ENCODE measurements at regions not wholly inside any gene's neighbourhood (a gene's known extent, or its start where the extent isn't known, plus 50 kb on each side); places are given as distances from the start of the nearest gene placed in this dataset.

DNA sequence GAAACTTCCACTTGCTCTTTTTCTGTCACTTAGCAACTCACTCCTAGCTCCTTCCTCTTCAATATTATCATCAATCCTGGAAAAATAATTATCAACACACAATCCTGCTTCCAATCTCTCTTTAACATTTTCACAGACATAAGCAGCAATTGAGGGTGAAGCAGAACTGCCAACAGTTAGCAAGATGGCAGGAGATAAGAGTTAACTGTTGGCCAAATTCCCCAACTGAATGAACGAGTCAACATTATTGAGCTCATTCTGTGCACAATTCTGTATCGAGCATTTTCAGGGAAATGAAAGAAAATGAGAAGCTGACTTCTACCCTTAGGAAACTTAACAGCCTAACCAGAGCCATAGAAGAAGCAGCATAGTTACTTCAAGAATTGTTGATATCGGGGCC is 152.0 kb downstream of the KCNA5 start:
- no peak for DNase-seq (ENCODE audit: low read depth)

GRCh38 chr12:5197131-5197530 is 153.5 kb downstream of the KCNA5 start:
- DNase-seq (ENCODE audit: low read depth): no peak

GRCh38 chr12:5197656-5198055 is 154.0 kb downstream of the KCNA5 start:
- DNase-seq (ENCODE audit: low read depth): no peak

- no peak for DNase-seq (ENCODE audit: low read depth)
These were observed 156.8 kb downstream of the KCNA5 start for GRCh38 chr12:5200278-5201087.

- DNase-seq (ENCODE audit: low read depth): no peak
These were observed 158.0 kb downstream of the KCNA5 start for GRCh38 chr12:5201554-5202218.

DNA sequence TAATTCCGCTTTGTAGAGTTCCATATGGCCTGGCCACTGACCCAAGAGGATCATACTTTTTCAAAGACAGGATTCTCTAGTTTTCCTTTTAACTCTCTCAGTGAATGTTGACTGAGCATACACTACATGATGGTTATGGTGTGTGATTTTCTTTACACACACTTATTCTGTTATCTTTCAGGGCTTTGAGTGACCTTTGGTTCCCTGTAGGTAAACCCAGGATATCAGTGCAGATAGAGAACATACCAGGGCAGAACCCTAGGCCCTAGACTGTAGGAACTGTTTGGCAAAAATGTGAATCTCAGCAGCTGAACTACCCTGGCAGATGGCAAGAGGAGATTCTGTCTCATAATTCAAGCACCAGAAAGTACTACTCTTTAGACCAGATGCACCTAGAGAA is 159.6 kb downstream of the KCNA5 start:
- DNase-seq (ENCODE audit: low read depth): no peak

GRCh38 chr12:5203720-5204119 is 160.0 kb downstream of the KCNA5 start:
- DNase-seq (ENCODE audit: low read depth): no peak

GRCh38 chr12:5204271-5204670 is 160.6 kb downstream of the KCNA5 start:
- DNase-seq (ENCODE audit: low read depth): no peak

DNA sequence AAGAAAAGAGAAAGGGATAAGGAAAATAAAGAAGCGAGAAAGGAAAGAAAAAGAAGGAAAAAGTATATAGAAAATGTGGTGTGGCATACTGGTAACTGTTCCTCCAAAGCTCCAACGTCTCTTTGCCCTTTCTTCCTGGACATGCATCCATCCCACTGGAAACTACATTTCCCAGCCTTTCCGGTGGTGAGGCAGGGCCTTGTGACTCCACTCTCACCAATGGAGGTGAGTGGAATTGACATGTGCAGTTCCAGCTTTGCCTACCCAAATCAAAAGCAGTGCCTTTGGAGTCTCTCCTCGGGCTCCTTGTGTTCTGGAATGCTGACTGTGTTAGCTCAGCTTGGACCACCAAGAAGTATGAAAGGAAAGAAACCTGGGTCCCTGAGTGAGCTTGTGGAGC is 161.2 kb downstream of the KCNA5 start:
- DNase-seq (ENCODE audit: low read depth): no peak

GRCh38 chr12:5206401-5207175 is 162.9 kb downstream of the KCNA5 start:
- DNase-seq (ENCODE audit: low read depth): no peak

DNA sequence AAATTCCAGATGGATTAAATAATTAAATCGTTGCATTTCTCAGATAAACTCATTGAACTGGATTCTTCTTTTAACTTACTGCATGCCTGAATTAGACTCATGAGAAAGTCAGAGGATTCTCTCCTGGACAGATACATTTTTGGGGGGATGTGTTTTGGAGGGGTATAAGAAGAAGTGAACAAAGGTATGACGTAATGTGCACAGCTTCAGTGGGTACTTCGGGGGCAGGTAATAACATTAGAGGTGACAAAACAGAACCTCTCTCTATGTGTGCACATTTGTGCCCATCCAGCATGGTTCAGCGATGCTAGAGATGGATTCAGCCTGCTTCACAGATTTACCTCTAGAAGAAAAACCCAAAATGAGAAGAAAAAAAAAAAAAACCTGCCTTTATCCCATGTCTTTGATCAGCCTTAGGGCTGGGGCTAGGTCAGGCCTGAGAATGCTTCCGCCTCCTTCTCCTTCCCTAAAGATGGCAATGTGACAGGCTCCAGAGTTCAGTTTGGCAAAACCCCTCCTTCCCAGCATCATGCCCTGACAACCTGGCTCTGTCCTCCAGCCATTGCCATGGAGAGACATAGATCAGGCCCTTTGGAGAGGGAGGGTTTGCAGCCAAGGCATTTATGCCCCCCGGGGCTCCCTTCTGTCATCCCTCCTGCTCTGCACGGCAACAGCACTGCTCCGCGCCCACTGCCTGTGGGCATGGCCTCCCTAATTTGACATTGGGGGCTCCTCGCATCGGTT is 166.7 kb downstream of the KCNA5 start:
- no peak for DNase-seq (ENCODE audit: low read depth)

GRCh38 chr12:5210923-5211290 is 167.2 kb downstream of the KCNA5 start:
- DNase-seq (ENCODE audit: low read depth): no peak

GRCh38 chr12:5213336-5213735 is 169.7 kb downstream of the KCNA5 start:
- DNase-seq (ENCODE audit: low read depth): no peak

GRCh38 chr12:5213990-5214389 is 170.3 kb downstream of the KCNA5 start:
- no peak for DNase-seq (ENCODE audit: low read depth)

DNA sequence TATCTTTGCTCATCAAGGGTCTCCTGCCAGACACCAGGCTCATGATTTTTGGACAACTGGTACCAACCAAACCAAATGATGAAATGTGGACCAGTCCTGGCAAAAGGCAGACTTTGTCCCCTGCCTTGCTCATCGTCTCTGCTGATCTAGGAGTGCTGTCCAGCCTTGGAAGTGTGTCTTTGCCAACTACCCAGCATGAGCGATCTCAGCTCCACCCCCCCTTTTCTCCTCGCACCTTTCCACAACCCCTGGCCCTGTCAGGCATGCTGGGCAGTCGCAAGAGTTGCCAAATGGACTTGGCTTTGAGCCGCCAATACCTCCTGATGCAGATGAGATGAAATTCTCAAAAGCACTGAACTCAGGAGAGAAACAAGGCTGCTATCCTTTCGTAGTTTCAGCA is 174.3 kb downstream of the KCNA5 start:
- DNase-seq (ENCODE audit: low read depth): no peak

GRCh38 chr12:5220099-5220498 is 176.4 kb downstream of the KCNA5 start:
- DNase-seq (ENCODE audit: low read depth): no peak

DNA sequence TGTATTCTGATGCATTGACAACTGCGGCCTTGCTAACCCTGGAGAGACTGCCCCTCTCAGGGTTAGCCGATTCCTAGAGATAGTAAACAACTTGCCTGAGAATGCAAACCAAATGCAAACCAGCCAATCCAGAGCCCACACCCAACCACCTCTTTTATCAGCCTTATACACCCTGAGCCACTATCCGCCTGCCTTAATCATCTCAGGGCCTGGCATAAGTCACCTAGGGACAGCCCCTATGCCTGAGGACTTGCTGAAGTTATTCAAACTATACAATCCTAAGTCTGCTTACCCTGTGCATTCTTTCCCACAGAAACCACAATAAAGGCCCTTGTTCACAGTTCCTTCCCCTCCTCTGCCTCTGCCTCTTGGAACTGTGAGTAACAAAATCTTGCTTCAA is 177.2 kb downstream of the KCNA5 start:
- DNase-seq (ENCODE audit: low read depth): no peak

DNA sequence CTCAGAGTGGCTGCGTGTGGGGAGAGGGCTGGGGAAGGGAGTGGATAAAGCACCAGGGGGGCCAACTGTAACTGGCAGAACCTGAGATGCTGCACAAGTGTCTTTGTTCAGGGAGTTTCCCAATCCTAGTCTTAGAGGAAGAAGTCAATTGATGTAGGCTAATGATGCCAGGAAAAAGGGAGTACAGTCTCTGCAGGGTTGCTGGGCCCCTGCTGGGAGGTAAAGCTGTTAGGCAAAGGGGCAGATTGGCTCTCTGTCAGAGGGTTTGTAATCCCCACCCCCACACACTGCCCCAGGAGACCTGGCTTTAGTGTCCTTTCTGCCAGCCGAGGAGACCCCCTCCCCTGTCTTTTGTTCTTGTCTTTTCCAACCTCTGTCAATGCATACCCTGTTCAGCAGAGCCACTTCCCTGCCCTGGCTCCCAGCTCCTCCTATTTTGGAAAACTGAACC is 178.4 kb downstream of the KCNA5 start:
- DNase-seq (ENCODE audit: low read depth): no peak

- DNase-seq (ENCODE audit: low read depth): no peak
These were observed 179.1 kb downstream of the KCNA5 start for GRCh38 chr12:5222729-5223128.

- DNase-seq (ENCODE audit: low read depth): no peak
These were observed 180.2 kb downstream of the KCNA5 start for GRCh38 chr12:5223881-5224280.

- DNase-seq (ENCODE audit: low read depth): no peak
These were observed 182.9 kb downstream of the KCNA5 start for GRCh38 chr12:5226581-5226980.

DNA sequence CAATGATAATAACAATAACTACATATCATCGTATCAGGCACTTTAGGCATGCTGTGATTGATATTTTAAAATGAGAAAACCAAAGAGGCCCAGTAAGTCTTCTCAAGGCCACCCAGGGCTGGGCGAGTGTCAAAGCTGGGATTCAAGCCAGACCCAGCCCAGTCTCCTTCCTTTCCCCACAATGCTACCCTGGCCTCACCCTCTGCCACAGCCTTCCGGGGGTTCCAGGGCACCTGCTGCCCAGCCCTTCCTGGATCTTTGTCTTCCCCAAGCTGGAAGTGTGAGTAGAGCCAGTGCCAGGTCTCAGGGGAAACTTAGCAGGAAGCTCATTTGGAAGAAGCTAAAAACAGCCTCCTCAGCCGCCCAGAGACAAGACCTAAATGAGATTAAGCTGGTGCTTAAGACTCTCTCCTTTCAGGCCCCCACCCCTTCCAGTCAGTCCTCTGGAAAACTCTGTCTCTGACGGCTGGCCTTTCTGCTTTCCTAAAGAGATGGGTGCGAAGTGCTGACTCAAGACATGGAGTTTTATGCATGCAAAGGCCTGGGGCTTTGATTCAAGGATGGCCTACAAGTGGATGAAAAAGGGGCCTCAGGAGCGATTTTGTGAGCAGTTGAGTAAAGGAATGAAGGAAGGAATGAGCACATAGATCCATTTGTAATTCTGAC is 184.2 kb downstream of the KCNA5 start:
- no peak for DNase-seq (ENCODE audit: low read depth)

Data from fibroblast of gingiva (primary cell).